Jurkat, Clone E6-1 (cell line): ENCODE measurements at regions not wholly inside any gene's neighbourhood (a gene's known extent, or its start where the extent isn't known, plus 50 kb on each side); places are given as distances from the start of the nearest gene placed in this dataset.
A peak's percentile ranks its signal among the peaks of the same experiment; 100 is the strongest.
"Not testable (repeated sequence)": the region's sequence is repeated elsewhere in the genome, so short reads cannot be mapped to it uniquely, and the experiment has no call there.

ENCODE experiments used
- DNase-seq: peaks from one replicate; pipeline ENCODE4 v3.0.0-alpha.2; 2011; ENCODE audit warnings: low read depth, low spot score
- H3K4me3 ChIP-seq: 2 replicates; pipeline ENCODE4 v1.5.1; 2011; ENCODE audit warnings: mild to moderate bottlenecking, low read length, control low read depth, moderate library complexity

DNA sequence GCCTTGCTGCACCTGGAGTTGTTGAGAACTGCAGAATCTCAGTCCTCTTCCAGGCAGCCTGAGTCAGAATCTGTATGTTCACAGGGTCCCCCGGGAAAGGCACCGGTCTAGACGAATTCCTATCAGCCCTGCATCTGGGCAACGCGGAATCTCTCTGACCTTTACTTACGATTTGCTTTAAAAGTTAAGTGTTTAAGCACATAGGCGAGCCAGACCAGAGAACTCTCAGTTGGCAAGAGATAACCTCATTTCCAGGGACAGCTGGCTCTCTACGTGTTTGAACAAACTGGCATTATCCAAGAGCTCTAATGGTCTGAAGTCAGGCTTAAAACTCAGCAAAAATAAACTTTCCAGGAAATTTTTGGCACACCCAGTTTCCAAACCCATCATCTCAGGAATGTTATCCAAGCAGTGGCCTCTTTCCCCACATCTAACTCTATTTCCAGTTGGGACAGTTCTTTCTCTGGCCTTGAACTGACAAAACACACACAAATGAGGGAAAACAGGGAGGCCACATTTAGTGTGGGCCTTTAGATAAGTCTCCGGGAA, 53.4 kb downstream of the HES1 start:
- H3K4me3 ChIP-seq, result no peak overlapping the region
- DNase-seq, result no peak

DNA sequence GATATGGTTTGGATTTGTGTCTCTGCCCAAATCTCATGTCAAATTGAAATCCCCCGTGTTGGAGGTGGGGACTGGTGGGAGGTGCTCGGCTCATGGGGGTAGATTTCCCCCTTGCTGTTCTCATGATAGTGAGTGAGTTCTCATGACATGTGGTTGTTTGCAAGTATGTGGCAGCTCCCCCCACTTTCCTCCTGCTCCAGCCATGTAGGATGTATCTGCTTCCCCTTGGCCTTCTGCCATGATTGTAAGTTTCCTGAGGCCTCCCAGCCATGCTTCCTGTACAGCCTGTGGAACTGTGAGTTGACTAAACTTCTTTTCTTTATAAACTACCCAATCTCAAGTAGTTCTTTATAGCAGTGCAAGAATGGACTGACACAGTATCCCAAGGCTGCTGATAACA, 55.9 kb downstream of the HES1 start:
- H3K4me3 ChIP-seq, DNase-seq: not testable (repeated sequence)

DNA sequence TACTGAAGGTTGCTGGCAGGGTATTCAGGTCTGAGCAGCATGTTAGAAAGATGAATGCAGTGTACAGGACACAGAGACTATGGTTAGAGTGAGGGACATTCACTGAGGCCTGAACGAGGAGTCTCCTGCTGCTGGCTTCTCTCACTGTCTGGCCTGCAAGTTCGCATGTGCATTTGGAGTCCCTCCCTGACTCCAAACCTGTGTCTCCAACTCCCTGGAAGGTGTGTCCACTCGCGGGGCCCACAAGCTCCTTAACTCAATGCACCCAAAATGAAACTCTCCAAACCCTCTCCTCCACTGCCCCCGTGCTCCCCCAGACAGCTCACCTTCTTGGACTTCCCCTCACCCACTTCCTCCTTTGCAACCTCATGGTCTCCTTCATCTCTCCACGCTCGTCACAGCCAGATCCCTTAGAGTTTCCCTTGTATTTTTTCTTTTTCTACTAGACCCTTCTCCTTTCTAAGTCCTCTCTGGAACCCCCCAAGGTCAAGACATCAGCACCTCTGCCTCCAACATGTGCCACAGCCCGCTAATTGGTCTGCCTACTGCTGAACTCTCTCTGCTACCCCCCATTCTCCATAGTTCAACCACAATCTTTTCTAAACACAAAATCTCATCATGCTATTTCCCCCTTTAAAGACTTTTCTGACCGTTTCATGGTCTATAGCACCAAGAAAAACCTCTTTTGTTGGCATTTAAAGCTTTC, 58.3 kb downstream of the HES1 start:
- no peak overlapping the region for H3K4me3 ChIP-seq
- no peak for DNase-seq

DNA sequence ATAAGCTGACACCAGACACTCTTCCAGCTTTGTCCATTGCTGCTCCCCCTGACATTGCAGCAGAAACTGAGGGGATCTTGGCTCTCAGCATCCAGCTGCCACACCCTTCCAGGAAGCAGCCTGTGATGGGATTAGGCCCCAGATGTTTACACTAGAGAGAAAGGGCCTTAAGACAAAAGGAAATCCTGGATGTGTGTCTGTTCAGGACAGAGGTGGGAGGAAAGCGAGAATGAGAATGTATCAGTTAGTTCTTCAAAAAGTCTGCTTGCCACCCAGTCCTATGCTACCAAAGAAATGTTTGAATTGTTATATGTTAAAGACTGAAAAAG, 58.8 kb downstream of the HES1 start:
- no peak for DNase-seq
- no peak overlapping the region for H3K4me3 ChIP-seq

DNA sequence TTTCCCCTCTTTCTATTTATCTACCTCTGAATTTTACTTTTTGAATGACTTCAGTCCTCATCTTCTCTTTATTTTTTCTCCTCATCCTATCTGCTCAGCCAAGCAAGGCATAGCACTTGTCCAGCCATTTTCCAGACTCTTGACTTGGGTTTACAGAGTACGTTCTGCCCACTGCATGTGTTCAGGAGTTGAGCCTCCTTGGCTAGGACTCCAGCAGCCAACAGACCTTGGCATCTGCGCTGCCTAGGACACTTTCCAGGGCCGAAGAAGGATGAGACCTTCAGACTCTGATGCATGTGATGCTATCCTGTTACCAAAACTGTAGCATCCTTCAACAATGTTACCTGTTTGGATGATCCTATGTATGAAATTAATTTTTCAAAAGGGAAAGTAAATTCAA, 59.7 kb downstream of the HES1 start:
- no peak for DNase-seq
- no peak overlapping the region for H3K4me3 ChIP-seq

DNA sequence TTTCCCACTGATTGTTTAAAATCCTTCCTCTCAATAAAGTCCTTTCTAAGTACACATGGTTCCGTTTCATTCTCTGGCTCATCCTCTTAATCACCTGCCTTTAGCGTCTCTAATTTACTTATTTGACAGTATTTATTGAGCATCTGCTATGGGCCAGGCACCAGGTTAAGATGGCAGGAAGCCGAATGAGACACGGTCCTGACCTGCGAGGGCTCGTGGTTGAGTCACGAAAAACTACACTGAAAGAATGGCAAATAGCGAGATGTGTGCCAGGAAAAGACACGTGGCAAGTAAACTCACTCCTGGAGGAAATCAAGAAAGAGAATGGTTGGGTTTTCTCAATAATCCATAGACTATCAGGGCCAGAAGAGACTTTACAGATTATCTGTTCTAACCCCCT, 60.9 kb downstream of the HES1 start:
- DNase-seq, result no peak
- H3K4me3 ChIP-seq, result no peak overlapping the region

DNA sequence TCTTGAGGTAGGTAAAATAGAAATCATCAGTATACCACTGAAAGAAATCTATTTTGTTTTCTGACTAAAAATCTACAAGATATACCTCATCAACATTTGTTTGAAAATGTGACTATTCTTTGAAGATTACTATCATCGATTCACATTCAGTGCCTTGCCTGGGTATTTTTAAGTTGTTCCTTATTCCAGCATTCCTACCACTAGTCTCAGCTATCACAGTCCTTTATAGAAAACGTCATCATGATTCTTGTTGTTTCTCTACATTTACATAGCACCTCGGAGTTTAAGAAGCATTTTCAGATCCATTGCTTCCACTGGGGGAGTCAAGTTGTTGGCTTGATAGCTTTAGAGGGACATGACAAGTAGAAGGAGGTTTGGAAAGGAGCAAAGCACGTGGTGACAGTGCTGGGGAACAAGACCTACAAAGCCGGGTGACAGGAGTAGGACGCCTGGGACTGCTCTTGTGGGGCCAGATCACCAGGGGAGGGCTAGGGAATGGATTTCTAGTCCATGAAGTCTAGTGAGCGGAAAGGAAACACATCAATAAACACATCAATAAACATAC, 61.5 kb downstream of the HES1 start:
- H3K4me3 ChIP-seq, result no peak overlapping the region
- no peak for DNase-seq

DNA sequence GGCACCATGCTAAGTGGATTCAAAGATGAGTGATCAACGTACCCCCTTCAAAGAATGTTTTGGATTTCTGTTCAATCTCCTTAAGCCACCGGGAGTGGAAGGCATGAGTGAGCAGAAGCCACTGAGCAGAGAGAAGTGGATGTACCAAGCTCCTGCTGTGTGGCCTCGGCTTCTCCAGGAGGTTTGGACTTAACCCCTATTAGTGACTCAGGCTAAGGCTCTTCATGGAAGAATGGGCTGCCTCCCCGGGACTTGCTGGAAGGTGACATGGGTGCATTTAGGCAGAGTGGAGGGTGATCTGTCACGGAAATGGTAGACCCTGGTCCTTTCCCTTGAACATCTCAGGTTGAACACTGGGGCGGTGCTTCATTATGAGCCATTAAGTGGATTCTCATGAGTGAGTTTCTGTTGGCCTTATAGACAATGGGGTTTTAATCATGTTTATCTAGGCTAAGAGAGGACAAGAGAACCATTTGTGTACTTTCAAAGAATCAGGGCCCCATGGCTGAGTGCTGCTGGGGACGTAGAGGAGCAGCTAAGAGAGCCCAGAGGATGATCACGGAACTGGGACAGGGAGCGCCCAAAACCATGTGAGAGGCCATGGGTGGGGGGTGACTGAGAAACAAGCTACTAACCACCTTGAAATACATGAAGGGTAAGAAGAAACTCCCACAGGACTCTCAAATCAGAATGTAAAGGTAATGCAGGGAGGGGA, 62.2 kb downstream of the HES1 start:
- DNase-seq, result no peak
- no peak overlapping the region for H3K4me3 ChIP-seq

DNA sequence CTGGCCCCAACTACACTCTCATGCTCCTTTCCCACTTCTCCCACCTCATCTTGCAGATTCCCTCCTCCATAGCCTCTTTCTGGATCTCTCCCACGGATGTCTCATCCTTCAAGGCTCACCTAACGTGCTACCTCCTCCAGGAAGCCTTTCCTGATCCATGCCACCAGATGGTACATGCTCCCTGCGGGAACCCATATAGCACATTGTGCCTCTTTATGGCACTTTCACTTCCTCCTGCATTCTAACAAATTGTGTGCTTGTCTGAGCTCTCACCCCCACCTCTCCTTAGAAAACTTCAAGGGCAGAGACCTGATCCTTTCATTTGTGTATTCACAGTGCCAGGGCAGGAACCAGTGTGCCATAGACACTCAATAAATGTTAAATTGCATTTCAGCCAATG, 63.0 kb downstream of the HES1 start:
- no peak for DNase-seq
- no peak overlapping the region for H3K4me3 ChIP-seq

DNA sequence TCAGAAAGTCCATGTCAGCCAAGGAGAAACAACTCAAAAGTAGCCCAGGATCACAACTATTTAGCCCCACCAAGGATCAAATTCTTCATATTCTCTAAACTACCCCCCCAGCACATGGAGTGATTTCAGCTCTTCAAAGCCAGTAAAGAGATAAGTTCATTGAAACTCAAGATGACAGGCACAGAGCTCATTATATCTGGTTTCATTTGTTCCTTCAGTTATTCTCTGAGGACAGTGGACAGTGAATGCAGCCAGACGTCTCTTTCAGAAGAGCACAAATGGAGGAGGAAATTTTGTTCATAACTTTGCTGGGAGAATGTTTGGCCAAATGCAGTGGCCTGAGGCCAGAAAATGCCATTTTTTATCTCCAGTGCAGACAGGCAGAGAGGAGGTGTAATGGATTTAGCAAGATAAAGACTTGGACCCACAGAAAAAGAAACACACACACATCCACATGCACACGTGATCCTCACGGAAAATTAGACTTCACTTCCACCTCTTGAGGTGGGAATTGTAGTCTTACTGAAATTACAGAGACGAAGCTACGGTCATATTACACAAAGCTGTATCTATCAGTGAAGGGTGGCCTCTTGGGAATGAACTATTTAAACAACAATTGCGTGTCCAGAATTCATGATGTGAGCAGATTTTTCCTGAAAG, 64.6 kb downstream of the HES1 start:
- no peak overlapping the region for H3K4me3 ChIP-seq
- DNase-seq, result no peak

DNA sequence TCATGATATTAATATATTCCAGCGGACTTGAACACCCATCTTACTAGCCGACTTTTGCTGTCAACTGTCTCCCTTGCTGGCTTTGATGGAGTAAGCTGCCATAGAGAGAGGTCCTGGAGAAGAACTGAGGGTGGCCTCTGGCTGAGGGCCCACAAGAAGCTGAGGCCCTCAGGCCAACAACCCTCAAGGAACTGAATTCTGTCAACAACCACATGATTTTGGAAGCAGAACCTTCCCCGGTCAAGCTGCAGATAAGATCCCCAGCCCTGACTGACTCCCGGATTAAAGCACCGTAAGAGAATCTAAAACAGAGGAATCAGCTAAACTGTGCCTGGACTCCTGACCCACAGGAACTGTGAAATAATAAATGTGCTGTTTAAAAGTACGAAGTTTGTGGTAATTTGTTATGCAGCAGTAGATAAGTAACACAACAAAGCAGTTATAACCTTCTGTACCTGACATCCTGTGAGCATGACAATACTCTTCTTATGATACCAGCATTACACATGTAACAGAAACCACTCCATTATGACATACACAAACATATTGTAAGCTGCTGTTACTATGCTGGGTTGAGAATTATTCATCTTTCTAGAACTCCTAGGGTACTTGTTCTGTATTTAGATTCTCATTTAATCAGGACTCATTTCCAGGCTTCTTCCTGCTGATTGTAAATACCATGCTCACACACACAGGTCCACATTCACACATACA, 66.2 kb downstream of the HES1 start:
- no peak for DNase-seq
- H3K4me3 ChIP-seq, result no peak overlapping the region

DNA sequence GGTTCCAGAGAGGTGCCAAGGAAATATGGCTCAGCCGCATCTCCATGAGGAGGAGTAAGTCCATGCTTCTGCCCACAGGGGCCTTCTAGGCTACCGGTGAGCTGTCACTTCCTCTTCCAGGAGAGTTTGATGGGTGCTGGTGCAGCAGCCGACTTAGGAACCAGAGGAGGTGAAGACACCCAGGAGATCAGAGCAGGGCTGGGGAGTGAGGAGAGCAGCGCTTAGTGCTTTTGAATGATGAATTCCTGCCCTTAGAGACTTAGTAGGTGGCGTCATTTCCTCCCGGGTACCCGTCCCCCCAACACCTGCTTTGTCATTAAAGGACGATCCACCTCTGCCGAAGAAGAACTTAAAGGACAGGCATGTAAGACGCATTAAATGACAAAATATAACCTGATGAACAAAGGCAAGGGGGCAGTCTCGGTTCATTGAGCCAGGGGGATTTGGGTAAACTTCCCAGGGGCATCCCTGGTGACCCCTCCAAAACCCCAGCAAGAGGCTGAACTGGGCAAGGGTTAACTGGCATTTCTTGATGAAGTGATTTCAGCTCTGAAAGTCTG, 67.6 kb downstream of the HES1 start:
- no peak for DNase-seq
- H3K4me3 ChIP-seq, result no peak overlapping the region

DNA sequence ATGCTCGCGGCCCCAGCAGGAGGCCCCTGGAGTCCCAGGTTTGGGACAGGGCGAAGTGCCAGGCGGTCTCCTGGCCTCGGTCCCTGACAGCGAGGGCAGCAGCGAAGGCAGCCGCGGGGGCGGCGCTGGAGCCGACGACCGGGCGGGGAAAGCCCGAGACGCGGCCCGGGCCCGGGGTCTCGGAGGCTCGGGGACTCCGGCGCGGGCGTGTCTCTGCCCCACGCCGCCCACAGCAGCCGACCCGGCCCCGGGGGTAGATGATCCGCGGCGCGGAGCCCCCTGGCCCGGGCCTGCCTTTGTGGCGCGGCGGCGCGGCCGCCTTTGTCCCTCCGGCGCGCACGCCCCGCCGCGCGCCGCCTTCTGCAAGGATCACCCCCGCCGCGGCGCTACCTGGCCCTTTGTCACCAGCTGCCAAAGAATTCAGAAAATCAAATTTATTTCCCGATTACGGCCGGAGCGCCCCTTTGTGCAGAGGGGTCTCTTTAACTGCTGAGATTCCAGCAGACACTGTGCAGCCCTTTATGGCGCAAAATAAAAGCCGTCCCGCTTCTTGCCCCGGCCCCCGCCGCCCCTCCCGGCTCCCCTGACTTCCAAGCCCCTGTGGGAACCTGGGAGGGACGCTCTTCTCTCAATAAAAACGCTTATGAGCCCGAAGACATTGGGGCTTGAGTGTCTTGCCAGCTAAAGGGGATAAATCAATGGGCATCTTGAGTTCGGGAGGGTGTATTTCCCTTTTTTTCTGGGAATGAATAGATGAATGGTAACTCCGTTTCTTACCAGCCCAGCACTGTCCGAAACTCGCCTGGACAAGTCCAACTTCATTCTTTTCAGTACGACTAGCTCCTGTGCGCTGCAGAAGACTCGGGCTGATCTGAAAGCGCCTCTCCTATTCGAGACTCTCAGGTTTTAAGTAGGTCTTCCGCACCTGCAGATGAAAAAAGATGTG, 68.4 kb downstream of the HES1 start:
- no peak overlapping the region for H3K4me3 ChIP-seq

DNA sequence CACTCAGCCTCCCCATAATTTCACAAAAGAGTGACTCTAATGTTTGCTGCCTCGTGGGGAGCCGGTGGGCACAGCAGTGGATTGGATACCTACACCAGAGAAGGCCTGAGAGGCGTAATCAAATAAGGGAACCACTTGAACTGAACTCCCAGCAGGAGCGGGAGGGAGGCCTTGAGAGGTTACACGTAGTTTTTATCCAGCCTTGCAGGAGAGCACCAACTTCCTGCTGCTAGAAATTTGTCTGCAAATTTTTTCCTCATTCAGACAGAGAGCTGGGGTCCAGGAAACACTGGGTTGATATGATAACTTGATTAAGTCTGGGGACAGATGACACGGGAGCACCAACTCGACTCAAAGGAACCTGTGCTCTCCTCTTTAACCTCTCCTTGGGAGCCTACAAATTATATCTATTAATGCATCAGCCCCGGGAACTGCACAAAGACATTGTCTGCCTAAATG, 69.8 kb downstream of the HES1 start:
- DNase-seq, result peak; percentile 51
- no peak overlapping the region for H3K4me3 ChIP-seq

More for the DNA sequence above, 68.4 kb downstream of the HES1 start:
- no peak for DNase-seq

DNA sequence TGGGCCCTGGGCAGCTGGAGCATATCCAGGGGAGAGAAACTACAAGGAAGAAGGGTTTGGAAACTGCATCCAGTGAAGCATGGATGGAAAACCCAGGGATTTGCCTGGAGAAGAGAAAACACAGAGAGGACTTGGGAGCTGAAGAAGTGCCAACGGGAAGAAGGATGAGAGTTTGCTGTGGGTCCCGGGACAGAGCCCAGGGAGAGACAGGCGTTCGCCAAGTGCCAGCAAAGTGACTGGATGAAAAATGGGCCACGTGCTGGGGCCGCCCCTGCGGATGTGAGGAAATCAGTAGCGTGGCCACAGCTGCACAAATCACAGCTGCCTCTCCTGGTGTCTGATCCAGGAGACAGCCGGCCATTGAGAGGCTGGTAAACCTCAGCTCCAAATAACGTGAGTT, 70.4 kb downstream of the HES1 start:
- H3K4me3 ChIP-seq, result no peak overlapping the region
- DNase-seq, result no peak

DNA sequence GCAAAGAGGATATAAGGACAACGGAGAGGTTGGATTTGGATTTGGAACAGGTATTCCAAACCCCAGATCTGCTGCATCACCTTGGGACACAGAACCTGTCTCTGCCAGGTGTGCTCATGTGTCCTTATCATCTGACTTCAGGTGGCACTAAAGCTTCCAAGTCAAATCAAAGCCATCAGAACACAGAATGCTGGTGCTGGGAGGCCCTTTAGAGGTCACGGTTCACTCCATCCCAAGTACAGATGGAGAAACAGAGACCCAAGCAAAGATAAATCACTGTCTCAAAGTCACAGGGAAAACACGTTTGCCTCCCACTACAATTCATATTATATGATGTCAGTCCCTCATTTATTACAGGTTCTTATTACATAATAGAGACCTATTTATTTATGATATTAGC, 72.8 kb downstream of the HES1 start:
- DNase-seq, result no peak
- H3K4me3 ChIP-seq, result no peak overlapping the region

DNA sequence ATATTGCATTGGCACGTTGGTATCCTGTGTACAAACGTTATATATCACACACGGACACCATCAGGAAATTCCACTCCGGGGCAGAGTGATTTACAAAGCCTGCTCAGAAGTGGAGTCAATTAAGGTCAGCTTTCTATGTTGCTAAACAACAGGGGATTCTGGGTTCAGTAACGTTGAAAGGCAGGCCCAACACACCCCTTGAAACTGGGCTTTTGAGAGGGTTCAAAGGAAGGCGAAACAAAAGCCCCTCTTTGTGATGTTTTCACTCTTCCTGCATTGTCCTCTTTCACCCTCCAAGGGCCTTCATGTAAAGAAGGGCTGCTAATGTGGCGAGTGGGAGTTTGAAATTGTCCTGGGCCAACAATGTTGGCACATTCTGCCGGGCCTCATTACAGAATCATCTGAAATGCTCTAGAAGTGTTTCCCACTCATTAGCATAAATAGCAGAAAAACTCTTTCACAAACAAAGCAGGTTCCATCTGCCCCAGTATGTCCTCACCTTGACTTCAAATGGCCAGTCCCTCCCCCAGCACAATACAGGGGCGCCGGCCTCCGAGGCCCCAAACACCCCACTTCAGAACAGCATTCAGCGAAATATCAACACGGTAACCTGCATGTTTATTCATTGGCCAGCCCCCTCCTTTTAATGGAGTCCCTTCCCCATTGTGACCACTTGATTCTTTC, 76.4 kb downstream of the HES1 start:
- no peak overlapping the region for H3K4me3 ChIP-seq
- DNase-seq, result no peak
